Cardiac muscle cell (in vitro differentiated cells and primary cell): ENCODE measurements at regions not wholly inside any gene's neighbourhood (a gene's known extent, or its start where the extent isn't known, plus 50 kb on each side); places are given as distances from the start of the nearest gene placed in this dataset.

Experiments used
- DNase-seq, 2 donors: peaks; one replicate each; pipeline versions ENCODE4 v3.0.0 to v3.0.0-alpha.2; 2010 to 2017; ENCODE audit warnings: low read depth in 1 of 2, low spot score in 1 of 2
- H3K27ac ChIP-seq: fragments of 200-600 bp; sonication (generic); 2 replicates; pipeline ENCODE4 v1.5.1; 2016
- H3K27me3 ChIP-seq: fragments of 200-600 bp; sonication (generic); 2 replicates; pipeline ENCODE4 v1.6.0; 2016; ENCODE audit warnings: control low read depth
- H3K36me3 ChIP-seq: fragments of 200-600 bp; sonication (generic); 2 replicates; pipeline ENCODE4 v1.5.1; 2016; ENCODE audit warnings: control low read depth
- H3K4me1 ChIP-seq: fragments of 200-600 bp; sonication (generic); 2 replicates; pipeline ENCODE4 v1.8.1; 2017; ENCODE audit warnings: low read depth, mild to moderate bottlenecking, mixed run types
- H3K4me3 ChIP-seq: fragments of 200-600 bp; sonication (generic); 2 replicates; pipeline ENCODE4 v1.5.1; 2016; ENCODE audit warnings: mild to moderate bottlenecking
- H3K9me3 ChIP-seq: fragments of 200-600 bp; sonication (generic); 2 replicates; pipeline ENCODE4 v1.5.1; 2017; ENCODE audit warnings: low read depth, mild to moderate bottlenecking, control low read depth
- TF ChIP-seq, protein P1 (sequence below): IDR thresholded peaks from 2 replicates; pipeline ENCODE4 v1.5.1; 2012; ENCODE audit warnings: low read depth, mild to moderate bottlenecking, low read length

DNA sequence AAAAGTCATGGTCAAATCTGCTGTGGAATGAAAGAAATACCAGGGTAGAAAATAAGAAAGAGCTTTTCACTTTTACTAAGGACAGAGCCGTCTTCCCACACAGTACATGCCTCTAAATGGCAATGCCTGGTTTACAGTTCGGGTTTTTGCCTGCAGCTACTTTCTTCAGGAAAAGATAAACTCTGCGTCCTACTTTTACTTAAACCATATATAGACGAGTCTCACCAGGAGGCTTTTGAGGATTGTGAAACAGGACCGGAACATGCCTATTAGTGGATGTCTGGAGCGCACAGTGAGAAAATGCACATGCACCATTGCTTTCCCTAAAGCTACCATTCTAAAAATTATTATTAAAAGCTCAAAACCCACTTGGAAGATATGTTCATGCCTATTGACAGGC, 70.5 kb downstream of the KLF6 start:
- Histone ChIP-seq H3K36me3 (no peaks in the 10 kb centered on the region), H3K4me3 (no peak overlapping the region), H3K4me1 (peaks cover 12% of the 10 kb centered on the region), H3K27me3 (no peaks in the 10 kb centered on the region), H3K27ac (no peak overlapping the region), H3K9me3 (no peaks in the 10 kb centered on the region)
- DNase-seq: no peak
- TF ChIP-seq, protein P1, sequence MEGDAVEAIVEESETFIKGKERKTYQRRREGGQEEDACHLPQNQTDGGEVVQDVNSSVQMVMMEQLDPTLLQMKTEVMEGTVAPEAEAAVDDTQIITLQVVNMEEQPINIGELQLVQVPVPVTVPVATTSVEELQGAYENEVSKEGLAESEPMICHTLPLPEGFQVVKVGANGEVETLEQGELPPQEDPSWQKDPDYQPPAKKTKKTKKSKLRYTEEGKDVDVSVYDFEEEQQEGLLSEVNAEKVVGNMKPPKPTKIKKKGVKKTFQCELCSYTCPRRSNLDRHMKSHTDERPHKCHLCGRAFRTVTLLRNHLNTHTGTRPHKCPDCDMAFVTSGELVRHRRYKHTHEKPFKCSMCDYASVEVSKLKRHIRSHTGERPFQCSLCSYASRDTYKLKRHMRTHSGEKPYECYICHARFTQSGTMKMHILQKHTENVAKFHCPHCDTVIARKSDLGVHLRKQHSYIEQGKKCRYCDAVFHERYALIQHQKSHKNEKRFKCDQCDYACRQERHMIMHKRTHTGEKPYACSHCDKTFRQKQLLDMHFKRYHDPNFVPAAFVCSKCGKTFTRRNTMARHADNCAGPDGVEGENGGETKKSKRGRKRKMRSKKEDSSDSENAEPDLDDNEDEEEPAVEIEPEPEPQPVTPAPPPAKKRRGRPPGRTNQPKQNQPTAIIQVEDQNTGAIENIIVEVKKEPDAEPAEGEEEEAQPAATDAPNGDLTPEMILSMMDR: no peak

DNA sequence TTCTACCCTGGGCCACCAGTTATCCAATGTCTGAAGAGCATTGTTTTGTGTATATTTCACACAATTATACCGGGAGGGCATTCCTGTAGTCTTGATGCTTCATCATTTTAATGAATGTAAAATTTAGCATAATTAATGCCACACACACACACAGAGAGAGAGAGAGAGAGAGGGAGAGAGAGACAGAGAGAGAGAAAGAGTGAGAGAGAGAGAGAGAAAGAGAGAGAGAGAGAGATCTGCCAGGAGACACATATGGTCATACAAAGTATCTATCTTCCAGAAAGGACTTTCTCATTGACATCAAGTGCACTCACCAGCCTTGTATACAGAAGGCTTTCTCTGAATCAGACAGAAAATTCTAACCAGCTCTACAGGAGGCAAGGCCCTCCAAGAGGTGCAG, 72.3 kb downstream of the KLF6 start:
- DNase-seq: no peak
- Histone ChIP-seq H3K9me3 (no peaks in the 10 kb centered on the region), H3K27ac (no peak overlapping the region), H3K27me3 (no peaks in the 10 kb centered on the region), H3K36me3 (no peaks in the 10 kb centered on the region), H3K4me1 (peaks cover 15% of the 10 kb centered on the region), H3K4me3 (no peak overlapping the region)
- TF ChIP-seq, protein P1: no peak

DNA sequence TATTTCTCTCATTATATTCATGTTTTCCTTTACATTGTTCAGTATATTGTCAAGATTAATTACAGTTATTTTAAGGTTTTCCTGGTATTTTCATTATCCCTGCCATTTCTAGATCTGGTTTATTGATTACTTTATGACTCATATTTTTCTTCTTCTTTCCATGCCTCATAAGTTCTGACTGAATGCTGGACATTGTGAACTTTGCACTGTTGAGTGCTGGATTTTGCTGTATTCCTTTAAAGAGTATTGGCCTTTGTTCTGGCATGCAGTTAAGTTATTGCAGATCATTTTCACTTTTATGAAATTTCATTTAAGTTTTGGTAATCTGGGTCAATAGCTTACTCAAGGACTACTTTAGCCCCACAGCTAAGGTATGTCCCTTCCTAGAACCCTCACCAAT, 73.1 kb downstream of the KLF6 start:
- no peak for DNase-seq
- TF ChIP-seq, protein P1: no peak
- Histone ChIP-seq H3K27ac (no peak overlapping the region), H3K27me3 (no peaks in the 10 kb centered on the region), H3K36me3 (no peaks in the 10 kb centered on the region), H3K9me3 (no peaks in the 10 kb centered on the region), H3K4me1 (peaks cover 15% of the 10 kb centered on the region), H3K4me3 (no peak overlapping the region)

DNA sequence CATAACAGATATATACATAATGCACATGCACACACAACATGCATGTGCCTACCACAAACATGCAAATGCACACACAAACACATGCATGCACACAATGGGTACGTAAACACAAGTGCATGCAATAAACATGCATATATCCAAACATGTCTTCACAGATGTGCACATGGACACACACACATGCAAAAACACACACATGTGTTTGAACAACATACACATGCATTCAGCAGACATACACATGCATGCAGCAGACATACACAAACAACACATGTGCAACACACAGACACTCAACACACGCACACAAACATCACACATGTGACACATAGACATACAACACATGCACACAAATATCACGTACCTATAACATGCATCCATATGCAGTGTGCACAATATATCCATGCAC, 74.2 kb downstream of the KLF6 start:
- Histone ChIP-seq H3K27ac (no peak overlapping the region), H3K4me3 (no peak overlapping the region), H3K4me1 (peaks cover 11% of the 10 kb centered on the region), H3K9me3 (no peaks in the 10 kb centered on the region), H3K27me3 (no peaks in the 10 kb centered on the region), H3K36me3 (no peaks in the 10 kb centered on the region)
- TF ChIP-seq, protein P1: no peak
- DNase-seq: no peak

DNA sequence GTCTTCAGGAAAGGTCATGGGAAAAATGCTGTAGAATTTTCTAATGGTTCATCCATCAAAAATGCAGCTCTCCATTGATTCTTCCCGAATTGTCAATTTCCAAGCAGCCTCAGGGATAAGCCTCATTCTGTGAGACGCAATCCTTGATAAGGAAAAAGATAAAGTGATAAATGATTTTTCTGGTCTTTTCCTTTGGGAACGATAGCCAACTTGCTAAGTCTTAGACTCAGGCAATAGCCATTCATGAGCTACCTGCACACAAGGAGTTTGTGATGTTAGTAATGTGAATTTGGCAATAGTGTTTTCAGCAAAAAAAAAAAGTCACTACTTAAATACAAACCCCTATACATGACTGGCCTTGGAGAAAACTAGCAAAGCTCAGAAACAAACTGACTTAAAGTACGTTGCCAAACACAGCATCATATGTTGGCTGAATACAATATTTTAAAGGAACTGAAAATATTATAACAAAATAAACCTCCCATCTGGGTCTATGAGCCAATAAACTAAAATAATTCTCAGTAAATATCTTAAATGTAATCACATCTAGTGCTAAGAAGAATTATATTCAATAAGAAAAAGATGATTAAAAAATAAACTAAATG, 75.5 kb downstream of the KLF6 start:
- Histone ChIP-seq H3K27ac (no peak overlapping the region), H3K27me3 (no peaks in the 10 kb centered on the region), H3K4me1 (peaks cover 22% of the 10 kb centered on the region), H3K9me3 (no peaks in the 10 kb centered on the region), H3K4me3 (no peak overlapping the region), H3K36me3 (no peaks in the 10 kb centered on the region)
- no peak for DNase-seq
- TF ChIP-seq, protein P1: no peak
